ENCODE measurements at regions not wholly inside any gene's neighbourhood (a gene's known extent, or its start where the extent isn't known, plus 50 kb on each side); places are given as distances from the start of the nearest gene placed in this dataset.

- no peaks in the 10 kb centered on the region for H3K27me3 ChIP-seq (ENCODE audit: low read depth)
- no peak overlapping the region for H3K4me3 ChIP-seq
- ATAC-seq = no peak
- TF ChIP-seq CTCF (IDR thresholded peaks at IDR 0.05) = no peak
- no peaks in the 10 kb centered on the region for H3K36me3 ChIP-seq
- intact Hi-C loops (cut with DNase I) = no loop called here
- H3K27ac ChIP-seq = no peak overlapping the region
- no peak for DNase-seq
- no peaks in the 10 kb centered on the region for H3K4me1 ChIP-seq
- no peaks in the 10 kb centered on the region for H3K9me3 ChIP-seq
Observed at GRCh38 chr2:209340522-209340921, 83.3 kb upstream of the MAP2 start.

GRCh38 chr2:209344349-209344748 is 79.5 kb upstream of the MAP2 start:
- DNase-seq = no peak
- Histone ChIP-seq H3K9me3 (no peaks in the 10 kb centered on the region), H3K36me3 (no peaks in the 10 kb centered on the region), H3K4me1 (no peaks in the 10 kb centered on the region), H3K27me3 (ENCODE audit: low read depth) (no peaks in the 10 kb centered on the region), H3K4me3 (no peak overlapping the region), H3K27ac (no peak overlapping the region)
- TF ChIP-seq CTCF (IDR thresholded peaks at IDR 0.05) = no peak
- ATAC-seq = no peak
- intact Hi-C loops (cut with DNase I) = no loop called here

GRCh38 chr2:209348433-209348832 is 75.4 kb upstream of the MAP2 start:
- no peaks in the 10 kb centered on the region for H3K36me3 ChIP-seq
- no peak for ATAC-seq
- H3K4me3 ChIP-seq = no peak overlapping the region
- H3K27ac ChIP-seq = no peak overlapping the region
- no peaks in the 10 kb centered on the region for H3K27me3 ChIP-seq (ENCODE audit: low read depth)
- TF ChIP-seq CTCF (IDR thresholded peaks at IDR 0.05) = no peak
- no peaks in the 10 kb centered on the region for H3K4me1 ChIP-seq
- no peak for DNase-seq
- intact Hi-C loops (cut with DNase I) = no loop called here
- H3K9me3 ChIP-seq = no peaks in the 10 kb centered on the region

- Histone ChIP-seq H3K36me3 (no peaks in the 10 kb centered on the region), H3K4me3 (no peak overlapping the region), H3K9me3 (no peaks in the 10 kb centered on the region), H3K4me1 (no peaks in the 10 kb centered on the region), H3K27ac (no peak overlapping the region), H3K27me3 (ENCODE audit: low read depth) (no peaks in the 10 kb centered on the region)
- no peak for TF ChIP-seq CTCF (IDR thresholded peaks at IDR 0.05)
- ATAC-seq (no peak), DNase-seq (no peak)
- intact Hi-C loops (cut with DNase I) = no loop called here
Observed at GRCh38 chr2:209351636-209352035, 72.2 kb upstream of the MAP2 start.

GRCh38 chr2:209358992-209359391 is 64.9 kb upstream of the MAP2 start:
- no peak overlapping the region for H3K4me3 ChIP-seq
- no peaks in the 10 kb centered on the region for H3K27me3 ChIP-seq (ENCODE audit: low read depth)
- ATAC-seq = no peak
- intact Hi-C loops (cut with DNase I) = no loop called here
- no peak for TF ChIP-seq CTCF (IDR thresholded peaks at IDR 0.05)
- H3K4me1 ChIP-seq = no peaks in the 10 kb centered on the region
- H3K27ac ChIP-seq = no peak overlapping the region
- no peaks in the 10 kb centered on the region for H3K36me3 ChIP-seq
- DNase-seq = no peak
- no peaks in the 10 kb centered on the region for H3K9me3 ChIP-seq
